H9 (cell line): ENCODE measurements at regions not wholly inside any gene's neighbourhood (a gene's known extent, or its start where the extent isn't known, plus 50 kb on each side); places are given as distances from the start of the nearest gene placed in this dataset.

ENCODE experiments used
- DNase-seq: peaks from one replicate; pipeline ENCODE4 v3.0.0-alpha.2; 2017
- H2AFZ ChIP-seq: one replicate; pipeline ENCODE4 v1.6.1; 2013; ENCODE audit warnings: mild to moderate bottlenecking, low read length, control low read depth, moderate library complexity
- H2AK5ac ChIP-seq: 2 replicates; pipeline ENCODE4 v1.6.1; 2013; ENCODE audit warnings: low read length, control low read depth, mixed read lengths; ENCODE audit not compliant: insufficient read length
- H2BK120ac ChIP-seq: one replicate; pipeline ENCODE4 v1.6.1; 2013; ENCODE audit warnings: low read depth, mild to moderate bottlenecking, low read length, control low read depth, inconsistent platforms; ENCODE audit not compliant: poor library complexity, severe bottlenecking
- H2BK12ac ChIP-seq: 2 replicates; pipeline ENCODE4 v1.6.1; 2013; ENCODE audit warnings: low read length, control low read depth, mixed read lengths, low read depth; ENCODE audit not compliant: insufficient read length
- H2BK15ac ChIP-seq: 2 replicates; pipeline ENCODE4 v1.6.1; 2013; ENCODE audit warnings: low read depth, low read length, control low read depth
- H2BK20ac ChIP-seq: one replicate; pipeline ENCODE4 v1.6.1; 2013; ENCODE audit warnings: low read depth, mild to moderate bottlenecking, low read length, control low read depth, inconsistent platforms; ENCODE audit not compliant: poor library complexity, severe bottlenecking
- H2BK5ac ChIP-seq: 2 replicates; pipeline ENCODE4 v1.6.1; 2013; ENCODE audit warnings: low read length, control low read depth, mixed read lengths; ENCODE audit not compliant: insufficient read length
- H3K14ac ChIP-seq: 2 replicates; pipeline ENCODE4 v1.6.1; 2013; ENCODE audit warnings: low read length, control low read depth; ENCODE audit not compliant: insufficient read depth
- H3K18ac ChIP-seq: 2 replicates; pipeline ENCODE4 v1.6.1; 2013; ENCODE audit warnings: low read depth, mild to moderate bottlenecking, mixed read lengths, low read length, control low read depth; ENCODE audit not compliant: insufficient read length
- H3K23ac ChIP-seq: 2 replicates; pipeline ENCODE4 v1.6.1; 2013; ENCODE audit warnings: low read length, control low read depth, mixed read lengths, low read depth; ENCODE audit not compliant: insufficient read length
- H3K23me2 ChIP-seq: 2 replicates; pipeline ENCODE4 v1.6.1; 2013; ENCODE audit warnings: low read depth, mild to moderate bottlenecking, mixed read lengths, low read length, control low read depth; ENCODE audit not compliant: insufficient read length, poor library complexity, severe bottlenecking
- H3K27ac ChIP-seq: 2 replicates; pipeline ENCODE4 v1.5.1; 2013; ENCODE audit warnings: low read length, control low read depth, mixed read lengths, low read depth; ENCODE audit not compliant: insufficient read length
- H3K27me3 ChIP-seq: 2 replicates; pipeline ENCODE4 v1.6.1; 2013; ENCODE audit warnings: low read length, control low read depth, inconsistent platforms; ENCODE audit not compliant: insufficient read depth
- H3K4ac ChIP-seq: 2 replicates; pipeline ENCODE4 v1.6.1; 2013; ENCODE audit warnings: low read depth, mild to moderate bottlenecking, control low read depth, inconsistent platforms, low read length, moderate library complexity
- H3K4me1 ChIP-seq: 2 replicates; pipeline ENCODE4 v1.6.1; 2013; ENCODE audit warnings: low read length, control low read depth, inconsistent platforms; ENCODE audit not compliant: insufficient read depth
- H3K4me2 ChIP-seq: 2 replicates; pipeline ENCODE4 v1.6.1; 2013; ENCODE audit warnings: low read length, control low read depth, mixed read lengths; ENCODE audit not compliant: insufficient read length, insufficient read depth
- H3K56ac ChIP-seq: 2 replicates; pipeline ENCODE4 v1.6.1; 2013; ENCODE audit warnings: low read depth, mild to moderate bottlenecking, mixed read lengths, low read length, control low read depth; ENCODE audit not compliant: insufficient read length
- H3K79me1 ChIP-seq: 2 replicates; pipeline ENCODE4 v1.6.1; 2013; ENCODE audit warnings: low read depth, mild to moderate bottlenecking, moderate library complexity, low read length, control low read depth, inconsistent platforms; ENCODE audit not compliant: insufficient read depth, poor library complexity, severe bottlenecking
- H3K79me2 ChIP-seq: 2 replicates; pipeline ENCODE4 v1.6.1; 2013; ENCODE audit warnings: low read length, control low read depth, inconsistent platforms; ENCODE audit not compliant: insufficient read depth
- H3K9ac ChIP-seq: 2 replicates; pipeline ENCODE4 v1.6.1; 2013; ENCODE audit warnings: low read length, control low read depth, mixed read lengths; ENCODE audit not compliant: insufficient read length; ENCODE audit errors: extremely low read depth
- H3K9me3 ChIP-seq: one replicate; pipeline ENCODE4 v1.6.1; 2013; ENCODE audit warnings: low read depth, low read length, inconsistent platforms; ENCODE audit not compliant: control insufficient read depth
- H3T11ph ChIP-seq: one replicate; pipeline ENCODE4 v1.6.1; 2013; ENCODE audit warnings: mild to moderate bottlenecking, low read length, control low read depth, inconsistent platforms
- H4K20me1 ChIP-seq: one replicate; pipeline ENCODE4 v1.6.1; 2013; ENCODE audit not compliant: control insufficient read depth, insufficient read length, insufficient read depth
- H4K5ac ChIP-seq: 2 replicates; pipeline ENCODE4 v1.6.1; 2013; ENCODE audit warnings: low read depth, mild to moderate bottlenecking, mixed read lengths, low read length, control low read depth; ENCODE audit not compliant: insufficient read length
- H4K8ac ChIP-seq: replicated peaks from 2 replicates; pipeline ENCODE4 v1.6.1; 2013; ENCODE audit warnings: low read length, control low read depth, mixed read lengths, low read depth; ENCODE audit not compliant: insufficient read length
- H4K91ac ChIP-seq: 2 replicates; pipeline ENCODE4 v1.6.1; 2013; ENCODE audit warnings: low read depth, mild to moderate bottlenecking, moderate library complexity, mixed read lengths, low read length, control low read depth; ENCODE audit not compliant: insufficient read length
- H3K27ac Mint-ChIP-seq, 3 experiments: 2 replicates in 2 of 3; 3 replicates in 1 of 3; pipeline ENCODE4 v1.8.0; 2020 to 2021; ENCODE audit warnings: mixed read lengths in 3 of 3, mild to moderate bottlenecking in 1 of 3, moderate library complexity in 1 of 3
- H3K27me3 Mint-ChIP-seq: 2 replicates; pipeline ENCODE4 v1.8.0; 2021; ENCODE audit warnings: low read depth, mild to moderate bottlenecking, moderate library complexity, mixed read lengths
- H3K36me3 Mint-ChIP-seq, 3 experiments: 2 replicates in 2 of 3; 3 replicates in 1 of 3; pipeline ENCODE4 v1.8.0; 2020 to 2021; ENCODE audit warnings: low read depth in 3 of 3, mixed read lengths in 3 of 3; ENCODE audit not compliant: insufficient read depth in 1 of 3
- H3K4me1 Mint-ChIP-seq, 2 experiments: 2 replicates each; pipeline ENCODE4 v1.8.0; 2020; ENCODE audit warnings: mixed read lengths in 2 of 2
- H3K4me3 Mint-ChIP-seq, 2 experiments: 2 replicates in 1 of 2; 3 replicates in 1 of 2; pipeline ENCODE4 v1.8.0; 2020 to 2021; ENCODE audit warnings: mild to moderate bottlenecking in 2 of 2, mixed read lengths in 2 of 2, moderate library complexity in 1 of 2
- H3K9me3 Mint-ChIP-seq, 2 experiments: 2 replicates in 1 of 2; 3 replicates in 1 of 2; pipeline ENCODE4 v1.8.0; 2020; ENCODE audit warnings: mild to moderate bottlenecking in 2 of 2, mixed read lengths in 2 of 2, moderate library complexity in 1 of 2
- CTCF ChIP-seq: fragments of 200-600 bp; sonication (generic); conservative IDR thresholded peaks from 3 replicates; pipeline ENCODE4 v1.8.0; 2021; ENCODE audit warnings: antibody characterized with exemption, mild to moderate bottlenecking
- WGBS: extraction: QIAGEN DNeasy Blood & Tissue Kit; methylation state at CpG from one replicate; pipeline ENCODE4 v1.1.7; 2013; ENCODE audit warnings: missing lambda C conversion rate, low lambda C conversion rate, mixed read lengths; ENCODE audit not compliant: insufficient read length; ENCODE audit errors: extremely low coverage; 5-methylcytosine and 5-hydroxymethylcytosine counted together

DNA sequence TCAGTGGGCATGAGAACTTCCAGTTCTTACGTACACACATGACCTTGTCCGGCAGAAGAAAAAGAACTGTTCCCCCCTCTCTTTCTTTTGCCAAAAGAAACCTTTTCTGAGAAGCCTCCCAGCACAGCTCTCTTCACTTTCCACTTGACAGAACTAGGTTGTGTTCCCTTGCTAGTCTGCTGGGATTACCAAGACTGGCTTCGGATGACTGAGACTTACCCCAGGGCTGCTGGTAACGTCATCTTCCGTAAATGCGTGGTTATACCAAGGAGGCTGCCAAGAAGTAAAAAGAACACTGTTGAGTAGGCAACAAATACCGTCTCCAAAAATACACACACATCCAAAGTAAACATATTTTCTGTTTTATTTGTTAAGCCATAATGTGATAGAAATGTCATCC, 908.2 kb downstream of the EFNB2 start:
- H3K23ac ChIP-seq: no peak overlapping the region
- H3K56ac ChIP-seq: no peak overlapping the region
- H4K20me1 ChIP-seq: no peaks in the 10 kb centered on the region
- no peak overlapping the region for H2AFZ ChIP-seq
- Mint-ChIP-seq H3K4me3 (no peak overlapping the region), H3K9me3 (peaks cover 0 to 3% of the 10 kb centered on the region in 2 experiments; a peak in 1 of 5 replicates), H3K27me3 (no peaks in the 10 kb centered on the region), H3K36me3 (no peaks in the 10 kb centered on the region), H3K27ac (no peak overlapping the region), H3K4me1 (peaks cover 6 to 10% of the 10 kb centered on the region in 2 experiments)
- no peak overlapping the region for H2BK20ac ChIP-seq
- no peak overlapping the region for H4K8ac ChIP-seq
- no peak overlapping the region for H4K91ac ChIP-seq
- no peaks in the 10 kb centered on the region for H3K23me2 ChIP-seq
- H3K9me3 ChIP-seq: no peaks in the 10 kb centered on the region
- H3K79me2 ChIP-seq: no peaks in the 10 kb centered on the region
- H3K18ac ChIP-seq: no peak overlapping the region
- DNase-seq: no peak
- no peak overlapping the region for H4K5ac ChIP-seq
- H3K4ac ChIP-seq: no peak overlapping the region
- no peak overlapping the region for H3T11ph ChIP-seq
- WGBS: no CpG with 5 or more reads among the region's 7 CpGs
- no peaks in the 10 kb centered on the region for H3K4me1 ChIP-seq
- H3K27me3 ChIP-seq: no peaks in the 10 kb centered on the region
- H2BK5ac ChIP-seq: no peak overlapping the region
- no peak overlapping the region for H2AK5ac ChIP-seq
- no peak overlapping the region for H2BK120ac ChIP-seq
- no peak overlapping the region for H3K4me2 ChIP-seq
- H3K27ac ChIP-seq: no peak overlapping the region
- no peaks in the 10 kb centered on the region for H3K79me1 ChIP-seq
- no peak overlapping the region for H3K9ac ChIP-seq
- no peak overlapping the region for H2BK12ac ChIP-seq
- no peak overlapping the region for H2BK15ac ChIP-seq
- TF ChIP-seq CTCF: no peak
- no peak overlapping the region for H3K14ac ChIP-seq
